Cardiac fibroblast (primary cell): ENCODE measurements at regions not wholly inside any gene's neighbourhood (a gene's known extent, or its start where the extent isn't known, plus 50 kb on each side); places are given as distances from the start of the nearest gene placed in this dataset.

Experiments used
- DNase-seq, 2 donors: peaks; one replicate each; pipeline versions ENCODE4 v3.0.0 to v3.0.0-alpha.2; 2010; ENCODE audit warnings: low read depth in 2 of 2
- H3K4me3 ChIP-seq, 2 donors: replicated peaks in 1 of 2; 1 replicate in 1 of 2; 2 replicates in 1 of 2; pipeline ENCODE4 v1.5.1; 2011; ENCODE audit warnings: low read depth in 2 of 2, low read length in 2 of 2, mild to moderate bottlenecking in 2 of 2, moderate library complexity in 1 of 2
- CTCF ChIP-seq: IDR thresholded peaks from one replicate; pipeline ENCODE4 v1.5.1; 2011; ENCODE audit warnings: low read depth, mild to moderate bottlenecking, low read length, inconsistent platforms

DNA sequence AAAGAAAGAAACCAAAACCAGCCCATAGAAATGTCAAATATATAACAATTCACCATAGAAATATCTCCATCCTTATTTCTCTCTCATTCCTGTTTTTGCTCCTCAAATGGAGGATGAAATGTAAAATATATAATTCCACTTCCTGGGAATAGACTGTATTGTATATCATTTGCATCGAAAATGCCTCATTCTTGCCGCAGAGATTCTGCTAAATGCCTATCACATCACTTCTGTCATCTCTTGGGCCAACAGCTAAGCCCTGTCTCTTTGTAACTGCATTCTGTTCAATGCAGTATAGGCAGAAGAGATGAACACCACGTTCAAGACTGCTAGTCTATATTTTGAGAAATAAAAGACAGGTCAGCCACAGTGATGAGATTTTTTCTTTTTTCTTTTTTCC is 956.3 kb upstream of the SOX9 start:
- TF ChIP-seq CTCF, result no peak
- DNase-seq, result no peak
- H3K4me3 ChIP-seq, result no peak overlapping the region

DNA sequence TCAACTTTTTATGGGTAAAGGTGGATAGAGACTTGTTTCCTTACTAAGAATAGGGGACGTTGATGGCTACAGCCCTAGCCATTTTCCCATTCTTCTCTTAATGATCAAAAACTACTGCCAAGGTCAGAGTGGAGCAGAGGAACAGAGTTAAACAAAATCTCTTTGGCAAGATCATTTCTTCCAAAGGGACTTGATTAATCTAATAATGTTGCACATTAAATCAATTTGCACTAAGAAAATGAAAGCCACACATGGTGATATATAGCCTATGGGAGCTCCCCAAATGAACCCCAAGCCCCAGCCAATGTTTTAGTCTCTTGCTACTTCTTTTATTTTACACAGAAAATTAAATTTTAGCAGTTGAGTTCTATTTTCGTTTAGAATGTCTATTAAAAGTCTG is 954.5 kb upstream of the SOX9 start:
- no peak for TF ChIP-seq CTCF
- H3K4me3 ChIP-seq, result no peak overlapping the region
- no peak for DNase-seq

DNA sequence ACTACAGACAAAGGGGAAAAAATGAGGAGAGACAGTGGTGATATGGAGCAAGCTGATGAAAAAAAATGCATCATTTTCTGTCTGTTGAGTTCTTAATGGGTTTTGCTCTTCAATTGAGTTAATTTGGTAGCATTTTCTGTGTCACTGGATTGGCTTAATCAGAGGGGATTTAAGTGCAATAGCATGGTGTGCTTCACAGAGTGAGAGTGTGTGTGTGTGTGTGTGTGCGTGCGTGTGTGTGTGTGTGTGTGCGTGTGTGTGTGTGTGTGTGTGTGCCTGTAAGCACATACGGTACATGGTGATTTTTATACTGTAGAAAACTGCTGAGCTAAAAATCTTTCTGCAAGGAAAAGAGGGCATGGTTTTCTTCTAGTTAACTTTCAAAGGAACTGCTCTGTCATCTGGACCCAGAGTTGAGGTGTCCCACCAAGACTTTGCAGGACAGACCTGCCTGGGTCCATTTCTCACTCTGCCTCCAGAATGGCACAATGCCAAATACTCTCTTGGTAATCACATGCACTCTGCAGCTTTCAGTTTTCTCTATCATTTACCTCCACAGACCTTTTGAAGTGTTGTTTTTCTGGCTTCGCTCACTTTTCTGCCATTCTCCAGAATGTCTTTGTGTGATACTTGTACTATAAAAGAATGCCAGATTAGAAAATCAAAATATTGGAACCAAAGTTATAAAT is 952.6 kb upstream of the SOX9 start:
- no peak overlapping the region for H3K4me3 ChIP-seq
- no peak for TF ChIP-seq CTCF
- no peak for DNase-seq

- H3K4me3 ChIP-seq, result no peak overlapping the region
- DNase-seq, result no peak
- TF ChIP-seq CTCF, result no peak
Measured at GRCh38 chr17:71170070-71170469, 950.8 kb upstream of the SOX9 start.

GRCh38 chr17:71171270-71171669 is 949.5 kb upstream of the SOX9 start:
- TF ChIP-seq CTCF, result no peak
- DNase-seq, result no peak
- no peak overlapping the region for H3K4me3 ChIP-seq

DNA sequence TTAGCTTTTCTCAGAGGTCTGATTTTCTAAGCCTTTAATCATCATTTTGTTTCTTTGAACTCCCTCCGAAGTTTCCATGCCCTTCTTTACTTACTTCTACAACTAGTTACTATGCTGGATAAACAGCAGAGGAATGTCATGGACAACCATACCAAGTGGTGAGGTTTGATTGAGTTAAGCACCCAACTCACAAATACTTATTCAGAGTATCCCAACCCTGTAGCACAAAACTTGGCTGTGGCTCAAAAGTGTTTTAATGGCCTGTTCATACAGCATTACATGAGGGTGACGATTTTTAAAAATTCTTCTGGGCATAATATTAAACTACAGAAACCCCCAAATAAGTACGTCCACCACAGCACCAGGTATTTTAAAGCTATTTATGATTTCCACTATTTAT is 946.8 kb upstream of the SOX9 start:
- no peak overlapping the region for H3K4me3 ChIP-seq
- DNase-seq, result no peak
- TF ChIP-seq CTCF, result no peak

DNA sequence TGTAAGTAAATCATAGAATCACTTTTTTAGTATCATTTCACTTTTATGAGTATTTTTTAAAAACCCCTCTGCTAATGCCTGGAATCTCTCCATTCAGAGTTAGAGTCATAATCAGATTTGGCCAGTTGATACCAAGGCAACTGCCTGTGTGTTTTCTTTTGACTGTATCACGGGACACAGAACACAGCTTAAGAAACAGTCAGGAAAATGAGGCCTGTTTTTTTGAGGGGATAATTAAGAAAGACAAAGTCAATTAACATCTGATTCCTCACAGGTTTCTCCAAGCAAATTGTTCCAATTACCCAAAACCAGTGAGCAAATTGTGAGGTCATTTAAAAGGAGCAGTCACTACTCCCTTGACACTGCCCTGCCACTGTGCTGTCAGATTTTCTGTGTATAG is 944.5 kb upstream of the SOX9 start:
- no peak for TF ChIP-seq CTCF
- DNase-seq, result no peak
- H3K4me3 ChIP-seq, result no peak overlapping the region
